ENCODE measurements at regions not wholly inside any gene's neighbourhood (a gene's known extent, or its start where the extent isn't known, plus 50 kb on each side); places are given as distances from the start of the nearest gene placed in this dataset.

DNA sequence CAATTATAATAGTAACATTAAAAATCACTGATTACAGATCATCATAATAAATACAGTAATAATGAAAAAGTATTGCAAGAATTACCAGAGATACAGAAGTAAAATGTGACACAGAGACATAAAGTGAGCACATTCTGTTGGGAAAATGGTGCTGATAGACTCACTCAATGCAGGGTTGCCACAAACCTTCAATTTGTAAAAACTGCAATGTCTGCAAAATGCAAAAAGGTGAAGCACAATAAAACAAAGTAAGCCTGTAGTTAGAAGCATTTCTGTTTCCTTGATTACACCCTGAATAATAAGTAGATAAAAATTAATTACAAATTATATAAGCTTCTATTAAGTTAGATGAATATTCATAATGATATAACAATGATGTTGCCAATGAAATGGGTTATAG, 736.2 kb upstream of the CHD1 start:
- Mint-ChIP-seq H3K27ac (no peak overlapping the region), H3K9me3 (no peaks in the 10 kb centered on the region), H3K4me3 (no peak overlapping the region), H3K36me3 (no peaks in the 10 kb centered on the region), H3K27me3 (no peaks in the 10 kb centered on the region), H3K4me1 (no peaks in the 10 kb centered on the region)
- CTCF ChIA-PET: no interaction called here
- DNase-seq: no peak

- DNase-seq: no peak
- CTCF ChIA-PET: no interaction called here
- Mint-ChIP-seq H3K36me3 (no peaks in the 10 kb centered on the region), H3K4me3 (no peak overlapping the region), H3K27ac (no peak overlapping the region), H3K9me3 (no peaks in the 10 kb centered on the region), H3K4me1 (no peaks in the 10 kb centered on the region), H3K27me3 (no peaks in the 10 kb centered on the region)
Measured at GRCh38 chr5:99651298-99651697, 722.5 kb upstream of the CHD1 start.

- H3K4me3 Mint-ChIP-seq: no peak overlapping the region
- no peaks in the 10 kb centered on the region for H3K27me3 Mint-ChIP-seq
- no peaks in the 10 kb centered on the region for H3K4me1 Mint-ChIP-seq
- no peaks in the 10 kb centered on the region for H3K36me3 Mint-ChIP-seq
- CTCF ChIA-PET: no interaction called here
- H3K27ac Mint-ChIP-seq: no peak overlapping the region
- DNase-seq: no peak
- peaks cover 7% of the 10 kb centered on the region for H3K9me3 Mint-ChIP-seq
Measured at GRCh38 chr5:99646011-99646647, 717.3 kb upstream of the CHD1 start.

DNA sequence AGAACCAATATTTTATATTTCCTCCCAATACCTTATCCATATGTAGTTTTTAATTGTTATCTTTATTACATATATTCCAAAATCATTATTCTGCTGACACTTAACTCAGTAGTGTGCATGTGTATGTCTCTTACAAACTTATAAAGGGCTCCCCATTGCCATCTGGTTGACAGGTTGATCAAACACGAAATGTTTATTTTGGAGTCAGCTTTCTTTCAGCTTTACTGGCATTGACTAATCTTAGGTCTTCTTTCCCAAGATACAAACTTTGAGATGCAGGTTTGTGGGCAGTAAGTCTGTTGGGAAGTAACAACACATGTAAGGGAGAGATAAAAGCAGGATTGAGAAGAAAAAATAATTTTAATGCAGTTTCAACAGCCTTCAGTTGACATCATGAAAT, 716.0 kb upstream of the CHD1 start:
- H3K4me1 Mint-ChIP-seq: no peaks in the 10 kb centered on the region
- H3K9me3 Mint-ChIP-seq: peaks cover 7% of the 10 kb centered on the region
- no peak overlapping the region for H3K4me3 Mint-ChIP-seq
- no peak overlapping the region for H3K27ac Mint-ChIP-seq
- H3K36me3 Mint-ChIP-seq: no peaks in the 10 kb centered on the region
- CTCF ChIA-PET: no interaction called here
- no peaks in the 10 kb centered on the region for H3K27me3 Mint-ChIP-seq
- no peak for DNase-seq

DNA sequence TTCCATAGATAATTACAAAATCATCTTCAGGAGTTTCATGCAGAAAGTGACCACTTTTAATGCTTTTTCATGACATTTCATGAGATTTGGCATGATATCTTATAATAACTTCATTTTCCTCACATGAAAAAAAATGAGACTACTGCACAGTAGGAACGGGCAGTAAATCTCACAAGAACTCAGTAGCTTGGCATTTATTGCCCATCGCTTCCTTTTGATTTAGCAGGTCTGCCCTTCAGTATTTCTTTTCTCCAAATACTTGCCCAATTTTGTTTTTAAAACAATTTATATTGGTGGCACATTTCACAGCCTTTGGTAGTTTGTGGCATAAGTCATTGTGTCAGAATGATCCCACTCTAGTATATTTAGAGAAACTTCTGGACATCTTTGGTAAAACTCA, 711.8 kb upstream of the CHD1 start:
- Mint-ChIP-seq H3K27ac (no peak overlapping the region), H3K9me3 (peaks cover 9% of the 10 kb centered on the region), H3K27me3 (no peaks in the 10 kb centered on the region), H3K4me3 (no peak overlapping the region), H3K36me3 (no peaks in the 10 kb centered on the region), H3K4me1 (no peaks in the 10 kb centered on the region)
- CTCF ChIA-PET: no interaction called here
- DNase-seq: no peak

DNA sequence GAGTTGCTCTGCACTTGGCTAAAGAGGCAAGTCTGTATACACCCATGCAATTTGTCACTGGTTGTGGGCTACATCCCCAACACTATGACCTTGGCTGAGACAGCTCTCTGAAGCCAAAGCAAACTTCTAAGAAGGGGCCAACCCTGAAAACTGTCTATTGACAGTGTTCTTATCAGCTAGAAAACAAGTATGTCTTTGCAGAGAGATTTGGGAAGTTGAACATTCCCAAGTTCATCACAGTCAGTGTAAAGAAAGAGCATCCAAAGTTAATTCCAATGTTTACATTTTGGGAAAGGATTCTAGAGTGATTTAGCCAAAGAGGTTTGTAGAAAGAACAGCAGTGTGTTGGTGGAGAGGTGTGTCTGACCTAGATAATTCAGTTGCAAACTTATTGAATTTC, 711.1 kb upstream of the CHD1 start:
- CTCF ChIA-PET: no interaction called here
- Mint-ChIP-seq H3K27ac (no peak overlapping the region), H3K27me3 (no peaks in the 10 kb centered on the region), H3K4me3 (no peak overlapping the region), H3K9me3 (peaks cover 9% of the 10 kb centered on the region), H3K4me1 (no peaks in the 10 kb centered on the region), H3K36me3 (no peaks in the 10 kb centered on the region)
- no peak for DNase-seq

GRCh38 chr5:99636663-99637062, 707.9 kb upstream of the CHD1 start:
- H3K9me3 Mint-ChIP-seq: peaks cover 2% of the 10 kb centered on the region
- no peaks in the 10 kb centered on the region for H3K36me3 Mint-ChIP-seq
- no peak for DNase-seq
- no peak overlapping the region for H3K4me3 Mint-ChIP-seq
- no peak overlapping the region for H3K27ac Mint-ChIP-seq
- H3K4me1 Mint-ChIP-seq: no peaks in the 10 kb centered on the region
- H3K27me3 Mint-ChIP-seq: no peaks in the 10 kb centered on the region
- CTCF ChIA-PET: no interaction called here

DNA sequence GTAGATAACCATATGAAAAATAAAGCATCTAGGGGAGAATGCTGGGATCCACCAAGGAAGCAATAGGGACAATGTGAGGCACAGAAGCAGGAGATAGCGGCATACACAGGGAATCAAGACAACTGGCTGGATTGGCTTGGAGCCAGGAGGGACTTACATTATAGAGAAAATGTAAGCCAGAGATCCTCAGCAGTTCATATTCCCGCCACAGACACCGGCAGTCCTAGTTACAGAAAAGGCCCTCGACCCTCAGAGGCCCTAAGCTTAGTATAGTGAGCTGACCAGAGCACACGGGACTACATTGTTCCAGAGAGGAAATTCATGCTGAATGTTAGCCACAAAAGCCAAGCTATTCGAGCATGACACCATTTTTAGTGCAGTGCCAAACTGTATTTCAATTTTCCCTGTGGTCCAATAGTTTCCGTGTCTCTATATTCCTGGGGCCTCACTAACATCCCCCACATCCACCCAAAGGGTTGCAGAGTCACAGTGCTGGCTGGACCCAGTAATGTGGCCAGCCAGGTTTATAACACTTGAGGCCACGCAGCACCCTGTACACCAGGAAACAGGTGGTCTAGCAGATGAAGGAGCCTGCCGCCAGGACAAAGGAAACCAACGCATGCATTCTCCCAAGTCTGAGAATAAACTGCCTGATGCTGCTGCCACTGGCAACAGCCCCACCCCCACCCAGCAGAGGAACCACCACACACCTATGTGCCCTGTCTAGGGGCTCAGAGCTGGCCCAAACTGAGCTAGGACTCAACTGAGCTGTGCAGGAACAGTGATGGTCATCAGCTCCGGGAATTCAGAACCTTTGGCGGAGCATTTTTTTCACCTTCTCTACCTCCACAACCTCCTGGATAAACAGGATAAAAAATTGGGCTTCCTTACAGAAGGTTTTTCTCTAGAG, 693.2 kb upstream of the CHD1 start:
- no peaks in the 10 kb centered on the region for H3K4me1 Mint-ChIP-seq
- DNase-seq: no peak
- no peak overlapping the region for H3K27ac Mint-ChIP-seq
- peaks cover 7% of the 10 kb centered on the region for H3K9me3 Mint-ChIP-seq
- H3K4me3 Mint-ChIP-seq: no peak overlapping the region
- CTCF ChIA-PET: no interaction called here
- H3K36me3 Mint-ChIP-seq: no peaks in the 10 kb centered on the region
- H3K27me3 Mint-ChIP-seq: no peaks in the 10 kb centered on the region

DNA sequence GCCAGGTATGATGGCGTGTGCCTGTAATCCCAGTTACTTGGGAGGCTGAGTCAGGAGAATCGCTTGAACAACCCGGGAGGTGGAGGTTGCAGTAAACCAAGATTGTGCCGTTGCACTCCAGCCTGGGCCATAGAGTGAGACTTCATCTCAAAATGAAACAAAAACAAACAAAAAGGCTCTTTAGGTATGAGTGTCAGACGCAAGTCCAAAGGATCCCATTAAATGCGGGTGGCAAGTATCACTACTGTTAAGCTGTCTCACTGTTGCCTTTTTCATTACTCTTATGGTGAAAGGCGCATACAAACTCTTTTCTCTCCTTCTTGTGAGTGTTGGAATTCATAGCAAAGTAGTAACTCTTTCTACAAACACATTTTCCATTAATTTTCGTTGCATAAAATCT, 688.5 kb upstream of the CHD1 start:
- CTCF ChIA-PET: no interaction called here
- no peak for DNase-seq

DNA sequence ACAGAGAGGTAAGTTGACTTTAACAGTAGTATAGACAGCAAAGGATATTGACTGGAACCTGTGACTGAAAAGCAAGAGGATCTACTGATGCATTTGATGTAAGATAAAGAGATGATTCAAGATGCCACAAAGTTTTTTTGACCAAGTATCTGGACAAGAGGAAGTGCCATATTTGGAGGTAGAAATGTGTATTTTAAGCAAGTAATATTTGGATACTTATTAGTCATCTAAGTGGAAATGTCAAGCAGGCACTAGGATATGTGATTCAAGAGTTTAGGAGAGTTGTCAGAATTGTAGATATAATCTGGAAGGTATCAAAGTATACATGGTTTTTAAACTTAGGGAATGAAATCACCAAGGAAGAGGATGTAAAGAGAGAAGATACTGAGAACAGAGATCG, 686.1 kb upstream of the CHD1 start:
- Mint-ChIP-seq H3K4me3 (no peak overlapping the region), H3K36me3 (no peaks in the 10 kb centered on the region), H3K9me3 (peaks cover 2% of the 10 kb centered on the region), H3K27ac (no peak overlapping the region), H3K4me1 (no peaks in the 10 kb centered on the region), H3K27me3 (no peaks in the 10 kb centered on the region)
- CTCF ChIA-PET: no interaction called here
- DNase-seq: no peak

More for the DNA sequence above, 688.5 kb upstream of the CHD1 start:
- Mint-ChIP-seq H3K9me3 (peaks cover 2% of the 10 kb centered on the region), H3K36me3 (no peaks in the 10 kb centered on the region), H3K27ac (no peak overlapping the region), H3K4me3 (no peak overlapping the region), H3K4me1 (no peaks in the 10 kb centered on the region), H3K27me3 (no peaks in the 10 kb centered on the region)

DNA sequence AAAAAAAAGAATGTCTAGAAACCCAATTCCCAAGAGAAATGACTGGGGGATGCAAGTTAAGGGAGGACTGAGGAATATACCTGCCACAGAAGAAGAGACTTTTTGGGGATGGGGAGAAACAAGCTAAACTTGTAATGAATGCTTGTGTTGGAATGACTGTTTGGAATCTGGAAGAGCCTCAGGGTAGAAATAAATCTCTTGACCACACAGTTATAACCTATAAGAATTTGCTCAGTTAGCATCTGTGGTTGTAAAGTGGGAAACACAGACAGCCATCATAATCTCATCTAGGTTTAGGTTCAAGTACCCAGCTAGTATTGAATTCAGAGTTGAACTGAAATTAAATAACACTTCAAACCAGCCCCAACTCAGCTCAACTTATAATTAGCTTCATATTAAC, 678.3 kb upstream of the CHD1 start:
- no peaks in the 10 kb centered on the region for H3K9me3 Mint-ChIP-seq
- no peak overlapping the region for H3K4me3 Mint-ChIP-seq
- no peak overlapping the region for H3K27ac Mint-ChIP-seq
- CTCF ChIA-PET: interaction anchor here (0.7 kb wide), 1 partner anchor 1845 kb away, joined by 4 read pairs; no protein-coding TSS in a partner anchor
- H3K27me3 Mint-ChIP-seq: no peaks in the 10 kb centered on the region
- no peaks in the 10 kb centered on the region for H3K4me1 Mint-ChIP-seq
- H3K36me3 Mint-ChIP-seq: no peaks in the 10 kb centered on the region
- DNase-seq: no peak

- CTCF ChIA-PET: no interaction called here
Measured at GRCh38 chr5:99605904-99606303, 677.1 kb upstream of the CHD1 start.

GRCh38 chr5:99600952-99601351, 672.1 kb upstream of the CHD1 start:
- H3K27ac Mint-ChIP-seq: no peak overlapping the region
- CTCF ChIA-PET: no interaction called here
- no peaks in the 10 kb centered on the region for H3K4me1 Mint-ChIP-seq
- no peaks in the 10 kb centered on the region for H3K36me3 Mint-ChIP-seq
- DNase-seq: no peak
- H3K27me3 Mint-ChIP-seq: no peaks in the 10 kb centered on the region
- no peak overlapping the region for H3K4me3 Mint-ChIP-seq
- H3K9me3 Mint-ChIP-seq: no peaks in the 10 kb centered on the region

More at GRCh38 chr5:99605904-99606303, 677.1 kb upstream of the CHD1 start:
- Mint-ChIP-seq H3K4me3 (no peak overlapping the region), H3K4me1 (no peaks in the 10 kb centered on the region), H3K9me3 (no peaks in the 10 kb centered on the region), H3K27me3 (no peaks in the 10 kb centered on the region), H3K27ac (no peak overlapping the region), H3K36me3 (no peaks in the 10 kb centered on the region)
- no peak for DNase-seq

DNA sequence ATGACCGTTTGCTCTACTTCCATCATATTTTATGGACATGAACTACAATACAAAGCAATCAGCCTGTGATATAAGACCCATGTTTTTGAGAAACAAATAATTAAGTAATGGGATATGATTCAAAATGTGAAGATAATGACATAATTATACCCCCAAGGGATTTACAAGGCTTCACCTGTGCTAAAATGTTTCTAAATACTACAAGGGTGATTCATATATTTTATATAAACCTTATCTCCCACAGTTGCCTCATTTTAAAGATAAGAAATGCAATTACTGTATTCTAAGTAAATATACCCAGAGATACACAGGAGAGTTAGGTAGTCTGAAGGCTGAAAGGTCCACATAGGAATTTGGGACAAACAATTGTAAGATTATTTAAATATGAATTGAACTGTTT, 662.0 kb upstream of the CHD1 start:
- Mint-ChIP-seq H3K9me3 (peaks cover 3% of the 10 kb centered on the region), H3K4me1 (no peaks in the 10 kb centered on the region), H3K4me3 (no peak overlapping the region), H3K27me3 (no peaks in the 10 kb centered on the region), H3K27ac (no peak overlapping the region), H3K36me3 (no peaks in the 10 kb centered on the region)
- CTCF ChIA-PET: no interaction called here
- DNase-seq: no peak

GRCh38 chr5:99589424-99589823, 660.6 kb upstream of the CHD1 start:
- H3K27me3 Mint-ChIP-seq: no peaks in the 10 kb centered on the region
- H3K27ac Mint-ChIP-seq: no peak overlapping the region

More at GRCh38 chr5:99589424-99589823, 660.6 kb upstream of the CHD1 start:
- DNase-seq: no peak
- Mint-ChIP-seq H3K36me3 (no peaks in the 10 kb centered on the region), H3K4me3 (no peak overlapping the region), H3K4me1 (no peaks in the 10 kb centered on the region), H3K9me3 (peaks cover 3% of the 10 kb centered on the region)
- CTCF ChIA-PET: no interaction called here
